Medulla oblongata (tissue), 1 donor: ENCODE measurements at regions not wholly inside any gene's neighbourhood (a gene's known extent, or its start where the extent isn't known, plus 50 kb on each side); places are given as distances from the start of the nearest gene placed in this dataset.
"Not testable (repeated sequence)": the region's sequence is repeated elsewhere in the genome, so short reads cannot be mapped to it uniquely, and the experiment has no call there.

ENCODE experiments used
- DNase-seq: peaks from one replicate; pipeline ENCODE4 v3.0.0-alpha.2; 2015; ENCODE audit errors: extremely low spot score

- DNase-seq: no peak
Observed at GRCh38 chrX:47302396-47302795, 68.0 kb upstream of the ZNF157 start.

GRCh38 chrX:47306471-47307023 is 63.8 kb upstream of the ZNF157 start:
- DNase-seq: not testable (repeated sequence)

- peak; percentile 34 for DNase-seq
Observed at GRCh38 chrX:47311932-47312774, 58.2 kb upstream of the ZNF157 start.

- no peak for DNase-seq
Observed at GRCh38 chrX:47313056-47313455, 57.3 kb upstream of the ZNF157 start.

GRCh38 chrX:47316276-47317025 is 53.9 kb upstream of the ZNF157 start:
- no peak for DNase-seq
